GM19351 (cell line): ENCODE measurements at regions not wholly inside any gene's neighbourhood (a gene's known extent, or its start where the extent isn't known, plus 50 kb on each side); places are given as distances from the start of the nearest gene placed in this dataset.
"Not testable (repeated sequence)": the region's sequence is repeated elsewhere in the genome, so short reads cannot be mapped to it uniquely, and the experiment has no call there.

Source experiments
- ATAC-seq: cut with Tn5 transposase; IDR thresholded peaks from one replicate; pipeline ENCODE4 v1.9.1; 2021; ENCODE audit warnings: mild to moderate bottlenecking, moderate library complexity; ENCODE audit not compliant: unreplicated experiment

GRCh38 chr1:227417756-227418480 is 99.6 kb upstream of the CDC42BPA start:
- ATAC-seq, result no peak

DNA sequence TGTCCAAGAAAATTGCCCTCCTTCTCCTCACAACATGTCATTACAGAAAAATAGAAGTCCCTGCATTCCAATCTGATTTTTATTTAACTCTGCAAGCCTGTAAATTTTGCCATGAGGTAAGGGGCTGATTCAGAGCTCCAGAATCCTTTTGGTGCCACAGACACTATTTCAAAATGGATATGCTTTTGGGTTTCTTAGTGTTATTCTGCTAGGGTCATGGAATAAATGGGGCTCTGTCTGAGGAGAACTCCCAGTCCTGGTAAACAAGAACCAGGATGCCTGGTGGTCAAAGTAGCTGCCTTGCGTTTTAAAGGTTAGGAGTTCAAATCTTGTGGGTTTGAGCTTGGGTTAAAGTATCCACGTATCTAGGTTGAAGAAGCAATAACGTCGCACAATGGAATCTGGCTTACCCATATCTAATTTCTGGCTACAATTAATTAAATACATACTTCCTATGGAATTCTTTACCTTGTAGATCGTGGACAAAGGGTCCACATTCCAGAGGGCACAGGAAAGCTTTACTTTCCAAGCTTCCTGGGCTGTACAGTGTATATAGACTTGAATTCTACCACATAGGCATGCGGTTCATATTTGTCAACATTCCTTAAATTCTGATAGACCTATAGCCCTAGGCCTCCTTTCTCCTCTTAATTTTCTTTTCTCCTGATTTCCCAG is 98.0 kb upstream of the CDC42BPA start:
- ATAC-seq, result no peak

GRCh38 chr1:227415115-227415790 is 97.0 kb upstream of the CDC42BPA start:
- no peak for ATAC-seq

- ATAC-seq, result no peak
These were observed 92.8 kb upstream of the CDC42BPA start for GRCh38 chr1:227411066-227411465.

GRCh38 chr1:227406332-227406731 is 88.0 kb upstream of the CDC42BPA start:
- not testable (repeated sequence) for ATAC-seq

DNA sequence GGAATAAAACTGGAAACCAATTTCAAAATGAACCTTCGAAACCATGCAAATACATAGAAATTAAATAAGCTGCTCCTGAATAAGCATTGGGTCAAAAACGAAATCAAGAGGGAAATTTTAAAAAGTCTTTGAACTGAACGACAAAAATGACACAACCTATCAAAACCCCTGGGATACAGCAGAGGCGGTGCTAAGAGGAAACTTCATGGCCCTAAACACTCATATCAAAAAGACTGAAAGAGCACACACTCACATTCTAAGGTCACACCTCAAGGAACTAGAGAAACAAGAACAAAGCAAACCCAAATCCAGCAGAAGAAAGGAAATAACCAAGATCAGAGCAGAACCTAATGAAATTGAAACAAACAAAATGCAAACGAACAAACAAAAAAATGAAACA is 85.2 kb upstream of the CDC42BPA start:
- ATAC-seq, result no peak

GRCh38 chr1:227401562-227402342 is 83.5 kb upstream of the CDC42BPA start:
- no peak for ATAC-seq

- ATAC-seq, result no peak
These were observed 80.9 kb upstream of the CDC42BPA start for GRCh38 chr1:227399152-227399730.

DNA sequence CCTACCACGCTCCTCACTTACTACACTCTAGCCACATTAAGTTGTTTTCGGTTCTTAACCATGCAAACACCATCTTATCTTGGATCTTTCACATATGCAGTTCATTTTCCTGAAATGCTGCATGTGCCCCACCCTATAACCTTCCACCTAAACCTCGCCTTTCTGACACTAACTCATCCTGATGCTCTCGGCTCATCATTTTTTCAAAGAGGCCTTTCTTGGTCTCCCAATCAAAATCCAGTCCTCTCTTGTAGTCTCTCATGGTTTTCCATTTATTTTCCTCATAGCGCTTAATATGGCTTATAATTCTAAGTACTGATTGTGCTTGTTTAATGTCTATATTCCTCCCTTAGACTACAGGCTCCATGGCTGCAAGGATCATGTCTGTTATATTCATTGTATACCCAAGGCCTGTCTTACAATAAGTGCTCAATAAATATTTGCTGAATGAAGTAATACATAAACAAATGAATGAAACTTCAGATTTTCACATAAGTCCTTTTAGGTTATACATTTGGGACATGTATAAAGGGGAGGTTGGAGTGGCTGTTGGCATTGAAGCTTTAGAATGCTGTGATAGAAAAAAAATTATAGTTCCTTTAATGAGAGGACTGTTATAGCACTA is 79.2 kb upstream of the CDC42BPA start:
- ATAC-seq, result no peak

DNA sequence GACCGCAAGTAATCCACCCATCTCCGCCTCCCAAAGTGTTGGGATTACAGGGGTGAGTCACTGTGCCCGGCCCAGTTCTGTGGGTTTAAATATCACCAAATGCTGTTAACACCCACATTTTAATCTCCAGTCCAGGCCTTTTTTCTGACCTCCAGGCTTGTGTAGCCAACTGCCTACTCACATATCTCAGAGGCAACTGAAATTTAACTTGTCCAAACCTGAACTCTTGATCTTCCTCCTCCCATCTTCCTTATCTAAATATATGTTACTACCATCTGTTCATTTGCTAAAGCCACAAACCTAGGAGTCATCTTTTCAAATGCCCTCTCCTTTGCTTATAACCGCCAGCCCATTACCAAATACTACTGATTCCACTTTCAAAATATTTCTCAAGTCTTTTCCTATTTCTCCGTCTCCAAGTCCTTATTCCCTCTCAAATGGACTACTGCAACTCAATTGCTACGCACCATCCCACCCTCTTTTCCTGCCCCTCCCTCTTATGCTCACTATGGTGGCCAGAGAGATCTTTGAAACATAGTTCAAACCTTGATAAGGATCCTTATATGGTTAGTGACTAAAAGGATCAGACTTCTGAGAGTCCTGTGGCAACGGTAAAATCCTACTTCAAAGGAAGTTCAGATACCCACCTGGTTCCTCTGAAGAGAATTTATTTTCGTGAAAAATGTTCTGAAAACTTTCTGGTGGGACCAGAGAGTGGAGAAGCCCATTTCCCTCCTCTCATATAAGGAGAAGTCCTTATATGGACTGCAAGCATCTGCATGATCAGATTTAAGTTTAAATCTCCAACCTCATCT is 78.5 kb upstream of the CDC42BPA start:
- no peak for ATAC-seq

GRCh38 chr1:227395426-227396028 is 77.2 kb upstream of the CDC42BPA start:
- ATAC-seq, result no peak

DNA sequence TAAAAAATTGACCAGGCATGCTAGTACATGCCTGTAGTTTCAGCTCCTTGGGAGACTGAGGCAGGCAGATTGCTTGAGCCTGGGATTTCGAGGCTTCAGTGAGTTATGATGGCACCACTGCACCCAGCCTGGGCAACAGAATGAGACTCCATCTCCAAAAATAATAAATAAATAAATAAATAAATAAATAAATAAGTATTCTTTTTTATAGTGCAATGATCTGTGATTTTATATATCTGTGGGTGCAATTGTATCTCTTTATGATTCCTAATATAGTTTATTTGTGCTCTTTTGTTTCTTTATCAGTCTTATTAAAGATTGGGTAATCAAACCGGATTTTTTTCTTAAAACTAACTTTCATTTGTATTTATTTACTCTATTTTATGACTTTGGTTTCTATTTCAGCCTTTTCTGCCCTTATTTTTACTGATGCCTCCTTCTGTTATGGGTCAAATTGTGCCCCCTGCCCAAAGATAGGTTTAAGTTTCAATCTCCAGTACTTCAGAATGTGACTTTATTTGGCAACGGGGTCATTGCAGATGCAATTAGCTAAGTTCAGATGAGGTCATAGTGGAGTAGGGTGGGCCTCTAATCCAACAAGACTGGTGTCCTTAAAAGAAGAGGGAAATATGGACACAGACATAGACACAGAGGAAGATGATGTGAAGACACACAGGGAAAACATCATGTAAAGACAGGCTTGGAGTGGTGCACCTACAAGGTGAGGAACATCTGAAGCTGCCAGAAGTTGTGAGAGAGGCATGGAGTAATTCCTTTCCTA is 74.9 kb upstream of the CDC42BPA start:
- ATAC-seq, result no peak

GRCh38 chr1:227391879-227392278 is 73.6 kb upstream of the CDC42BPA start:
- ATAC-seq, result no peak

GRCh38 chr1:227391211-227391610 is 72.9 kb upstream of the CDC42BPA start:
- no peak for ATAC-seq

DNA sequence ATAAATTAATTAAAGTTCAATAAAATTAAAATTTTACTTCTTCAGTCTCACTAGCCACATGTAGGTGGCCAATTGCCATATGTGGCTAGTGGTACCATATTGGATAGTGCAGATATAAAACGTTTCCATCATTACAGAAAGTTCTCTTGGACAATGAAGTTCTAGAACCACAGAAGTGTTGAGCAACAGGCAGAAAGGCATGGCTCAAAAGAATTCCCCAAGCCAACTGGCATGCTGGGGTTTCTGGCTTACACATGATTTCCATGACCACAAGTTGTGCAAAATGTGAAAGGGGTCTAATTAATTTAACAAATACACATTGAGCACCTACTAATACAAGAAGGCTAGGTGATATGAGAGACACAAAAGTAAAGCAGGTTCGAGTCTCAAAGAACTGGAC is 72.2 kb upstream of the CDC42BPA start:
- ATAC-seq, result no peak

DNA sequence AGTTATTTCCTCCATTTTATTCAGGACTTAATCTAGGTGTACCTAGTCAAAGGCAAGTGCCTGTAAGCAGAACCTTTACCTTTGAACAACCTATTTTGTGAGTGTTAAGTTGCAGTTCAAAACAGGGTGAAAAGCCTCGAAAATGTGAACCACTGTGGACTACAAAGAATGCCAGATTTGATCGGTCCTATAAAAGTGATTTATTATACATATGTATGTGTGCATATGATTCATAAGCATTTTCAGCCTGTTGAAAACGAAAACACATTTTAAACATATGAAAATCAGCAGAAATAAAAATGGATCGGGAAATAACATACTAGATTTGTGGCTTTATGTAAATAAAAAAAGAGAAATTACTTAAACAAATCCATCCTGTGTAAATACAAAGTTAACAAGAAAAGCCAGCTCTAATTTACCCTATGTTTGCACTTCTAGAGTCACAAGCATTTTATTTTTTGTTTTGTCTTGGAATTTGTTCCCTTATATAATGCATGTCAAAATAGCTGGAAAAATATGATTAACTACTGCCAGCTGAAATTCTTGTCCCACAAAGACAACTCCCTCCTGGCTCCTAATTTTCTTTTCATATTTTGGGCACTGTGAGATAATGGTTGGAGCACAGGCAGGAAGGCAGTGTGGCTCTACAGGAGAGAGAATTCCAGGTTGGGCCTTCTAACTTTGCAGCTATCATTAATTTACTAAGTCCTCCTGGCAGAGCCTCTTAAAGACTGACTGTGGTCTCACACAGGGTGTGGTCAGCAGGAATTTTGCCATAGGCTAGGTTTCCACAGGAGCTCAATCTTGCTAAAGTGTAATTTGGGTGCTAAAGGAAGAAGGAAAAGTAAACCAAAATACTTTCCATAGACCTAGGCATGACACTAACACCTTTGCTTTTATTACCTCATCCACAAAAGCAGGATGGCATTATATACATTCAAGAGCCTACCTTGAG is 70.2 kb upstream of the CDC42BPA start:
- ATAC-seq, result no peak

DNA sequence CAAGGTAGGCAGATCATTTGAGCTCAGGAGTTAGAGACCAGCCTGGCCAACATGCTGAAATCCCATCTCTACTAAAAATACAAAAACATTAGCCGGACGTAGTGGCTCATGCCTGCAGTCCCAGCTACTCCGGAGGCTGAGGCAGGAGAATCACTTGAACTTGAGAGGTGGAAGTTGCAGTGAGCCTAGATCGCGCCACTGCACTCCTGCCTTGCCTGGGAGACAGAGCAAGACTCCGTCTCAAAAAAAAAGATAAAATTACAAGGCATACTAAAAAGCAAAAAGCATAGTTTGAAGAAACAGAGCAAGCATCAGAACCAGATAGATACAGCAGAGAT is 61.2 kb upstream of the CDC42BPA start:
- no peak for ATAC-seq
